Neural cell (in vitro differentiated cells): ENCODE measurements at regions not wholly inside any gene's neighbourhood (a gene's known extent, or its start where the extent isn't known, plus 50 kb on each side); places are given as distances from the start of the nearest gene placed in this dataset.

Experiments
- POLR2AphosphoS5 ChIP-seq: IDR thresholded peaks from 2 replicates; pipeline ENCODE4 v1.6.1; 2012
- TF ChIP-seq, protein P1 (sequence below): IDR thresholded peaks from 2 replicates; pipeline ENCODE4 v1.6.1; 2012; ENCODE audit warnings: borderline replicate concordance

DNA sequence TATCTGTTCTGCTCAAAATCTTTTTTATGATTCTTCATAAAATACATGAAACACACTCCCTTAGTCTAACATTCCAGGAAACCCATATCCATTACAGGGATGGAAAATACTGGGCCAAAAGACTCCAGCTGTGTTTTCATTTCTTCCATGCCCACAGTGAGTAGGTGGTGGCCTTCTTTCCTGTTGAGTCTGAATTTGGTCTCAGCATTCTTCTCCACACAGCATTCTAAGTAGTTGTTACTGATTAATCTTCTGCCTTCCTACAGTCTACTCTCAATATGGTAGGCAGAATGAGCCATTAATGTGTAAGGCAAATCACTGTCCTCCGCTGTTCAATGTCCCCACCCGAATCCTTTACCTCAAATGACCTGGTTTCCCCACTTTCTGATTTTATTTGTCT is 370.6 kb upstream of the RPS6KA3 start:
- TF ChIP-seq, protein P1, sequence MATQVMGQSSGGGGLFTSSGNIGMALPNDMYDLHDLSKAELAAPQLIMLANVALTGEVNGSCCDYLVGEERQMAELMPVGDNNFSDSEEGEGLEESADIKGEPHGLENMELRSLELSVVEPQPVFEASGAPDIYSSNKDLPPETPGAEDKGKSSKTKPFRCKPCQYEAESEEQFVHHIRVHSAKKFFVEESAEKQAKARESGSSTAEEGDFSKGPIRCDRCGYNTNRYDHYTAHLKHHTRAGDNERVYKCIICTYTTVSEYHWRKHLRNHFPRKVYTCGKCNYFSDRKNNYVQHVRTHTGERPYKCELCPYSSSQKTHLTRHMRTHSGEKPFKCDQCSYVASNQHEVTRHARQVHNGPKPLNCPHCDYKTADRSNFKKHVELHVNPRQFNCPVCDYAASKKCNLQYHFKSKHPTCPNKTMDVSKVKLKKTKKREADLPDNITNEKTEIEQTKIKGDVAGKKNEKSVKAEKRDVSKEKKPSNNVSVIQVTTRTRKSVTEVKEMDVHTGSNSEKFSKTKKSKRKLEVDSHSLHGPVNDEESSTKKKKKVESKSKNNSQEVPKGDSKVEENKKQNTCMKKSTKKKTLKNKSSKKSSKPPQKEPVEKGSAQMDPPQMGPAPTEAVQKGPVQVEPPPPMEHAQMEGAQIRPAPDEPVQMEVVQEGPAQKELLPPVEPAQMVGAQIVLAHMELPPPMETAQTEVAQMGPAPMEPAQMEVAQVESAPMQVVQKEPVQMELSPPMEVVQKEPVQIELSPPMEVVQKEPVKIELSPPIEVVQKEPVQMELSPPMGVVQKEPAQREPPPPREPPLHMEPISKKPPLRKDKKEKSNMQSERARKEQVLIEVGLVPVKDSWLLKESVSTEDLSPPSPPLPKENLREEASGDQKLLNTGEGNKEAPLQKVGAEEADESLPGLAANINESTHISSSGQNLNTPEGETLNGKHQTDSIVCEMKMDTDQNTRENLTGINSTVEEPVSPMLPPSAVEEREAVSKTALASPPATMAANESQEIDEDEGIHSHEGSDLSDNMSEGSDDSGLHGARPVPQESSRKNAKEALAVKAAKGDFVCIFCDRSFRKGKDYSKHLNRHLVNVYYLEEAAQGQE: no peak
- no peak for TF ChIP-seq POLR2AphosphoS5
